WTC11 (cell line): ENCODE measurements at regions not wholly inside any gene's neighbourhood (a gene's known extent, or its start where the extent isn't known, plus 50 kb on each side); places are given as distances from the start of the nearest gene placed in this dataset.
A peak's percentile ranks its signal among the peaks of the same experiment; 100 is the strongest.

Experiments used
- ATAC-seq: fragments of 200-7000 bp; cut with Tn5 transposase; 2 replicates; pipeline ENCODE4 v1.10.0; 2021; ENCODE audit warnings: mild to moderate bottlenecking, moderate library complexity
- CTCF ChIA-PET: fragments of 300-600 bp; sonication (Branson Sonifier 250); formaldehyde crosslinking; loops from one replicate; lab custom pipeline; 2021; ENCODE audit warnings: antibody characterized with exemption; lab: Charles Lee
- POLR2A ChIA-PET: fragments of 350-600 bp; sonication (Branson Sonifier 250); formaldehyde crosslinking; loops from one replicate; lab custom pipeline; 2021; ENCODE audit warnings: antibody characterized with exemption; lab: Charles Lee
- DNase-seq: peaks from one replicate; pipeline ENCODE4 v3.0.0; 2021; ENCODE audit warnings: low spot score
- H3K27ac Mint-ChIP-seq: 2 replicates; pipeline ENCODE4 v1.8.0; 2021; ENCODE audit warnings: mixed read lengths
- H3K27me3 Mint-ChIP-seq: 2 replicates; pipeline ENCODE4 v1.8.0; 2021; ENCODE audit warnings: low read depth, mild to moderate bottlenecking, moderate library complexity, mixed read lengths
- H3K36me3 Mint-ChIP-seq: 2 replicates; pipeline ENCODE4 v1.8.0; 2021; ENCODE audit warnings: mixed read lengths
- H3K4me1 Mint-ChIP-seq: 2 replicates; pipeline ENCODE4 v1.8.0; 2022; ENCODE audit warnings: mixed read lengths
- H3K4me3 Mint-ChIP-seq: 2 replicates; pipeline ENCODE4 v1.8.0; 2021; ENCODE audit warnings: mild to moderate bottlenecking, moderate library complexity, mixed read lengths
- H3K9me3 Mint-ChIP-seq: 2 replicates; pipeline ENCODE4 v1.8.0; 2021; ENCODE audit warnings: mixed read lengths
- ARID4B ChIP-seq: sonication (generic); formaldehyde crosslinking; IDR thresholded peaks from 2 replicates; pipeline ENCODE4 v1.8.0; 2023; ENCODE audit warnings: missing genetic modification reagents, mild to moderate bottlenecking, borderline replicate concordance
- ATF3 ChIP-seq: sonication (generic); formaldehyde crosslinking; conservative IDR thresholded peaks from 2 replicates; pipeline ENCODE4 v1.8.1; 2022; ENCODE audit warnings: mild to moderate bottlenecking, missing genetic modification reagents
- ATF6 ChIP-seq: sonication (generic); formaldehyde crosslinking; IDR thresholded peaks from 2 replicates; pipeline ENCODE4 v1.8.1; 2023; ENCODE audit warnings: mild to moderate bottlenecking, missing genetic modification reagents
- CBFB ChIP-seq: sonication (generic); formaldehyde crosslinking; IDR thresholded peaks from 2 replicates; pipeline ENCODE4 v1.8.1; 2022; ENCODE audit warnings: mild to moderate bottlenecking, low read depth, missing genetic modification reagents
- ERG ChIP-seq: fragments of 250-450 bp; sonication (Bioruptor Pico); IDR thresholded peaks from 2 replicates; pipeline ENCODE4 v1.8.0; 2021; ENCODE audit warnings: mild to moderate bottlenecking
- ETV6 ChIP-seq: sonication (generic); formaldehyde crosslinking; IDR thresholded peaks from 2 replicates; pipeline ENCODE4 v1.8.1; 2022; ENCODE audit warnings: mild to moderate bottlenecking, missing genetic modification reagents
- FOXK1 ChIP-seq: sonication (generic); formaldehyde crosslinking; IDR thresholded peaks from 2 replicates; pipeline ENCODE4 v1.8.0; 2022; ENCODE audit warnings: mild to moderate bottlenecking, moderate library complexity, missing genetic modification reagents
- GABPB1 ChIP-seq: sonication (generic); formaldehyde crosslinking; IDR thresholded peaks from 2 replicates; pipeline ENCODE4 v1.8.1; 2023; ENCODE audit warnings: mild to moderate bottlenecking, missing genetic modification reagents
- GTF2I ChIP-seq: fragments of 250-450 bp; sonication (Bioruptor Pico); conservative IDR thresholded peaks from 2 replicates; pipeline ENCODE4 v1.4.0; 2021; ENCODE audit warnings: mild to moderate bottlenecking
- HMGXB4 ChIP-seq: sonication (generic); formaldehyde crosslinking; IDR thresholded peaks from 2 replicates; pipeline ENCODE4 v1.8.1; 2023; ENCODE audit warnings: mild to moderate bottlenecking, moderate library complexity, missing genetic modification reagents
- IRF1 ChIP-seq: sonication (generic); formaldehyde crosslinking; IDR thresholded peaks from 2 replicates; pipeline ENCODE4 v1.8.0; 2023; ENCODE audit warnings: missing genetic modification reagents
- JAZF1 ChIP-seq: fragments of 250-450 bp; sonication (Bioruptor Pico); IDR thresholded peaks from 2 replicates; pipeline ENCODE4 v1.9.0; 2021; ENCODE audit warnings: moderate library complexity, mild to moderate bottlenecking, inconsistent platforms
- PRDM15 ChIP-seq: sonication (generic); formaldehyde crosslinking; IDR thresholded peaks from 2 replicates; pipeline ENCODE4 v1.8.0; 2022; ENCODE audit warnings: missing genetic modification reagents
- PREB ChIP-seq: sonication (generic); formaldehyde crosslinking; IDR thresholded peaks from 2 replicates; pipeline ENCODE4 v1.8.1; 2022; ENCODE audit warnings: mild to moderate bottlenecking, missing genetic modification reagents, moderate library complexity, borderline replicate concordance
- SMAD4 ChIP-seq: sonication (generic); formaldehyde crosslinking; IDR thresholded peaks from 2 replicates; pipeline ENCODE4 v1.8.0; 2022; ENCODE audit warnings: mild to moderate bottlenecking, missing genetic modification reagents
- TCF7 ChIP-seq: sonication (generic); formaldehyde crosslinking; IDR thresholded peaks from 2 replicates; pipeline ENCODE4 v1.8.0; 2022; ENCODE audit warnings: mild to moderate bottlenecking, low read depth, missing genetic modification reagents, moderate library complexity
- ZBTB43 ChIP-seq: sonication (generic); formaldehyde crosslinking; IDR thresholded peaks from 2 replicates; pipeline ENCODE4 v1.8.1; 2023; ENCODE audit warnings: mild to moderate bottlenecking, missing genetic modification reagents
- ZNF512 ChIP-seq: sonication (generic); formaldehyde crosslinking; IDR thresholded peaks from 2 replicates; pipeline ENCODE4 v1.8.1; 2022; ENCODE audit warnings: missing genetic modification reagents, borderline replicate concordance

GRCh38 chr10:53406532-53406931, 633.9 kb upstream of the MBL2 start:
- Mint-ChIP-seq H3K9me3 (peaks cover 20% of the 10 kb centered on the region), H3K27ac (peak overlapping the region; percentile 46; the same call in 1 of the 2 replicates), H3K36me3 (peaks cover 8% of the 10 kb centered on the region), H3K27me3 (no peaks in the 10 kb centered on the region), H3K4me1 (peaks cover 20% of the 10 kb centered on the region), H3K4me3 (no peak overlapping the region)
- ChIA-PET CTCF (no interaction called here), POLR2A (no interaction called here)
- ATAC-seq: peak; percentile 53; the same call in 1 of the 2 replicates
- no peak for DNase-seq
- TF ChIP-seq TCF7 (CRISPR knock-in tag) (no peak), ARID4B (CRISPR knock-in tag) (no peak), PRDM15 (CRISPR knock-in tag) (no peak), ERG (CRISPR knock-in tag) (no peak), ZNF512 (no peak), ATF6 (CRISPR knock-in tag) (no peak), PREB (CRISPR knock-in tag) (no peak), GABPB1 (CRISPR knock-in tag) (no peak), FOXK1 (CRISPR knock-in tag) (no peak), ATF3 (no peak), SMAD4 (CRISPR knock-in tag) (no peak), CBFB (no peak), GTF2I (CRISPR knock-in tag) (no peak), HMGXB4 (no peak), ZBTB43 (no peak), JAZF1 (CRISPR knock-in tag) (no peak), ETV6 (CRISPR knock-in tag) (no peak), IRF1 (no peak)
